ENCODE measurements at regions not wholly inside any gene's neighbourhood (a gene's known extent, or its start where the extent isn't known, plus 50 kb on each side); places are given as distances from the start of the nearest gene placed in this dataset.

DNA sequence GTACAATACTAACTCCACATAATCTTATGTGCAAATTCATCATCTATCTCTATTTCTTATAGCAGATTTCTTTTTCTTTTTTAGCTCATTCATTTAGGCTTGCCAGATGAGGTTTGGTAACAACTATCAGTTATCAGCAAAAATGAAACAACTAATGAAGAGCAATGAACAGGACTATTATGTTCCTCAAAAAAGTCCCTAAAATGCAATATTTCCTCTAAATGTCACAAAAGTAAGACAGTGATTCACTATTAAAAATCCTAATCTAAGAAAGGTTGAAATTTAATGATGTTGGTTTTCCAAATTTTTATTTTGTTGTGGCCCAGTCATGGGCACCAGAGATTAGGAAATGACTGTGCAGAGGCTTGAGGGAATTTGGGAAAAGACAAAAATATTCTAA is 135.3 kb downstream of the PPIAL4G start:
- TF ChIP-seq, protein P1, sequence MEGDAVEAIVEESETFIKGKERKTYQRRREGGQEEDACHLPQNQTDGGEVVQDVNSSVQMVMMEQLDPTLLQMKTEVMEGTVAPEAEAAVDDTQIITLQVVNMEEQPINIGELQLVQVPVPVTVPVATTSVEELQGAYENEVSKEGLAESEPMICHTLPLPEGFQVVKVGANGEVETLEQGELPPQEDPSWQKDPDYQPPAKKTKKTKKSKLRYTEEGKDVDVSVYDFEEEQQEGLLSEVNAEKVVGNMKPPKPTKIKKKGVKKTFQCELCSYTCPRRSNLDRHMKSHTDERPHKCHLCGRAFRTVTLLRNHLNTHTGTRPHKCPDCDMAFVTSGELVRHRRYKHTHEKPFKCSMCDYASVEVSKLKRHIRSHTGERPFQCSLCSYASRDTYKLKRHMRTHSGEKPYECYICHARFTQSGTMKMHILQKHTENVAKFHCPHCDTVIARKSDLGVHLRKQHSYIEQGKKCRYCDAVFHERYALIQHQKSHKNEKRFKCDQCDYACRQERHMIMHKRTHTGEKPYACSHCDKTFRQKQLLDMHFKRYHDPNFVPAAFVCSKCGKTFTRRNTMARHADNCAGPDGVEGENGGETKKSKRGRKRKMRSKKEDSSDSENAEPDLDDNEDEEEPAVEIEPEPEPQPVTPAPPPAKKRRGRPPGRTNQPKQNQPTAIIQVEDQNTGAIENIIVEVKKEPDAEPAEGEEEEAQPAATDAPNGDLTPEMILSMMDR (IDR thresholded peaks at IDR 0.05) = no peak
- TF ChIP-seq POLR2A (IDR thresholded peaks at IDR 0.05) = no peak

All from testis (tissue), 2 donors.